ENCODE measurements at regions not wholly inside any gene's neighbourhood (a gene's known extent, or its start where the extent isn't known, plus 50 kb on each side); places are given as distances from the start of the nearest gene placed in this dataset.

DNA sequence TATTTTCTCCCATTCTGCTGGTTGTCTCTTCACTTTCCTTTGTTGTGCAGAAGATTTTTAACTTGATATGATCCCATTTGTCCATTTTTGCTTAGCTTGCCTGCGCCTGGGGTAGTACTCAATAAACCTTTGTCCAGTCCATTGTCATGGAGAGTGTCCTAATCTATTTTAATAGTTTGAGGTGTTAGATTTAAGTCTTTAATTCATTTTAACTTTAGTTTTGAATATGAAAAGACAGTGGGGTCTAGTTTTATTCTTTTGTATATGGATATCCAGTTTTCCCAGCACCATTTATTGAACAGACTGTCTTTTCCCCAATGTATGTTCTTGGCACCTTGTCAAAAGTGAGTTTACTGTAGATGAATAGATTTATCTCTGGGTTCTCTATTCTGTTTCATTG lies 76.0 kb upstream of the ITM2A start:
- peaks cover 30% of the 10 kb centered on the region for H3K27me3 Mint-ChIP-seq
- H3K36me3 Mint-ChIP-seq (ENCODE audit: low read depth): no peaks in the 10 kb centered on the region
- no peak overlapping the region for H3K4me3 Mint-ChIP-seq
- H3K27ac Mint-ChIP-seq: no peak overlapping the region
- no peaks in the 10 kb centered on the region for H3K9me3 Mint-ChIP-seq
- DNase-seq: no peak
- no peaks in the 10 kb centered on the region for H3K4me1 Mint-ChIP-seq (ENCODE audit: low read depth)

DNA sequence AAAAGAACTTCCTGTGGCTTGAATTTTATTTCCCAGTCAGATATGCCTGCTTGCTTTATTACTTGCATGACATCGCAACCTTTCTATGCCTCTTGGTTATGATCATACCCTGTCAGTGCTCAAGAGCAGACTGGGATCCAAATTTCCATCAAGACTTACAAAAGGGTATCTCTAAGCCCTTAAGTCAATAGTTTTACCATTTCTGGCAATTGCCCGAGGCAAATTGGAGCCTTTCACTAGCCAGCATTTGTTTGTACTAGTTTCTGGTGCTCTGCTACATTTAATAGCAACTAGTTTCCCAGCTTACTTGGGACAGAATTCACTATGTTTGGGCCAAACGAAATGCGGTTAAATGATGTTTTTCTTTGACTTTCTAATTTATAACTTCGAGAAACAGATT lies 73.2 kb upstream of the ITM2A start:
- no peak for DNase-seq
- no peak overlapping the region for H3K4me3 Mint-ChIP-seq
- no peaks in the 10 kb centered on the region for H3K4me1 Mint-ChIP-seq (ENCODE audit: low read depth)
- peaks cover 5% of the 10 kb centered on the region for H3K9me3 Mint-ChIP-seq
- H3K27me3 Mint-ChIP-seq: peaks cover 40% of the 10 kb centered on the region
- H3K27ac Mint-ChIP-seq: no peak overlapping the region
- H3K36me3 Mint-ChIP-seq (ENCODE audit: low read depth): no peaks in the 10 kb centered on the region

Data from activated T-cell treated with anti-CD3 and anti-CD28 coated beads, Interleukin-2, amount 50 U/mL, for 24 hours (primary cell).